ENCODE measurements at regions not wholly inside any gene's neighbourhood (a gene's known extent, or its start where the extent isn't known, plus 50 kb on each side); places are given as distances from the start of the nearest gene placed in this dataset.
"Not testable (repeated sequence)": the region's sequence is repeated elsewhere in the genome, so short reads cannot be mapped to it uniquely, and the experiment has no call there.

GRCh38 chr6:150486048-150486447, 113.6 kb upstream of the PLEKHG1 start:
- DNase-seq (ENCODE audit: low read depth in 1 of 2, low spot score in 1 of 2), result no peak
- in situ Hi-C loops (cut with HindIII; ENCODE audit: low pct_unique_long_range_greater_than_20kb, low sequenced_read_pairs), result no loop called here
- TF ChIP-seq JUND (IDR thresholded peaks at IDR 0.05; ENCODE audit: low read depth), result no peak

- TF ChIP-seq JUND (IDR thresholded peaks at IDR 0.05; ENCODE audit: low read depth), result no peak
- in situ Hi-C loops (cut with HindIII; ENCODE audit: low pct_unique_long_range_greater_than_20kb, low sequenced_read_pairs), result no loop called here
Measured at GRCh38 chr6:150490586-150490985, 109.1 kb upstream of the PLEKHG1 start.

GRCh38 chr6:150491131-150491810, 108.4 kb upstream of the PLEKHG1 start:
- in situ Hi-C loops (cut with HindIII; ENCODE audit: low pct_unique_long_range_greater_than_20kb, low sequenced_read_pairs), result no loop called here
- no peak for TF ChIP-seq JUND (IDR thresholded peaks at IDR 0.05; ENCODE audit: low read depth)
- DNase-seq (ENCODE audit: low read depth in 1 of 2, low spot score in 1 of 2), result no peak

More at GRCh38 chr6:150490586-150490985, 109.1 kb upstream of the PLEKHG1 start:
- peak in 1 of 2 experiments; percentile 23 for DNase-seq (ENCODE audit: low read depth in 1 of 2, low spot score in 1 of 2)

- no peak for TF ChIP-seq JUND (IDR thresholded peaks at IDR 0.05; ENCODE audit: low read depth)
- no peak for DNase-seq (ENCODE audit: low read depth in 1 of 2, low spot score in 1 of 2)
- in situ Hi-C loops (cut with HindIII; ENCODE audit: low pct_unique_long_range_greater_than_20kb, low sequenced_read_pairs), result no loop called here
Measured at GRCh38 chr6:150491811-150492172, 107.9 kb upstream of the PLEKHG1 start.

- in situ Hi-C loops (cut with HindIII; ENCODE audit: low pct_unique_long_range_greater_than_20kb, low sequenced_read_pairs), result no loop called here
- DNase-seq (ENCODE audit: low read depth in 1 of 2, low spot score in 1 of 2), result no peak
- no peak for TF ChIP-seq JUND (IDR thresholded peaks at IDR 0.05; ENCODE audit: low read depth)
Measured at GRCh38 chr6:150492507-150492906, 107.2 kb upstream of the PLEKHG1 start.

GRCh38 chr6:150492941-150493340, 106.7 kb upstream of the PLEKHG1 start:
- no peak for TF ChIP-seq JUND (IDR thresholded peaks at IDR 0.05; ENCODE audit: low read depth)
- in situ Hi-C loops (cut with HindIII; ENCODE audit: low pct_unique_long_range_greater_than_20kb, low sequenced_read_pairs), result no loop called here
- no peak for DNase-seq (ENCODE audit: low read depth in 1 of 2, low spot score in 1 of 2)

- DNase-seq (ENCODE audit: low read depth in 1 of 2, low spot score in 1 of 2); in situ Hi-C loops (cut with HindIII; ENCODE audit: low pct_unique_long_range_greater_than_20kb, low sequenced_read_pairs): not testable (repeated sequence)
Measured at GRCh38 chr6:150493552-150493951, 106.1 kb upstream of the PLEKHG1 start.

- in situ Hi-C loops (cut with HindIII; ENCODE audit: low pct_unique_long_range_greater_than_20kb, low sequenced_read_pairs), result no loop called here
- TF ChIP-seq JUND (IDR thresholded peaks at IDR 0.05; ENCODE audit: low read depth), result no peak
- no peak for DNase-seq (ENCODE audit: low read depth in 1 of 2, low spot score in 1 of 2)
Measured at GRCh38 chr6:150494241-150494640, 105.4 kb upstream of the PLEKHG1 start.

GRCh38 chr6:150495126-150495525, 104.6 kb upstream of the PLEKHG1 start:
- TF ChIP-seq JUND (IDR thresholded peaks at IDR 0.05; ENCODE audit: low read depth), result no peak
- no peak for DNase-seq (ENCODE audit: low read depth in 1 of 2, low spot score in 1 of 2)
- in situ Hi-C loops (cut with HindIII; ENCODE audit: low pct_unique_long_range_greater_than_20kb, low sequenced_read_pairs), result no loop called here

- no peak for DNase-seq (ENCODE audit: low read depth in 1 of 2, low spot score in 1 of 2)
- no peak for TF ChIP-seq JUND (IDR thresholded peaks at IDR 0.05; ENCODE audit: low read depth)
Measured at GRCh38 chr6:150496629-150497028, 103.1 kb upstream of the PLEKHG1 start.

GRCh38 chr6:150499882-150500312, 99.8 kb upstream of the PLEKHG1 start:
- in situ Hi-C loops (cut with HindIII; ENCODE audit: low pct_unique_long_range_greater_than_20kb, low sequenced_read_pairs), result no loop called here
- no peak for TF ChIP-seq JUND (IDR thresholded peaks at IDR 0.05; ENCODE audit: low read depth)
- no peak for DNase-seq (ENCODE audit: low read depth in 1 of 2, low spot score in 1 of 2)

More at GRCh38 chr6:150496629-150497028, 103.1 kb upstream of the PLEKHG1 start:
- in situ Hi-C loops (cut with HindIII; ENCODE audit: low pct_unique_long_range_greater_than_20kb, low sequenced_read_pairs), result no loop called here

- DNase-seq (ENCODE audit: low read depth in 1 of 2, low spot score in 1 of 2); in situ Hi-C loops (cut with HindIII; ENCODE audit: low pct_unique_long_range_greater_than_20kb, low sequenced_read_pairs): not testable (repeated sequence)
Measured at GRCh38 chr6:150500568-150500967, 99.1 kb upstream of the PLEKHG1 start.

GRCh38 chr6:150503041-150503440, 96.6 kb upstream of the PLEKHG1 start:
- DNase-seq (ENCODE audit: low read depth in 1 of 2, low spot score in 1 of 2), result no peak
- in situ Hi-C loops (cut with HindIII; ENCODE audit: low pct_unique_long_range_greater_than_20kb, low sequenced_read_pairs), result no loop called here
- no peak for TF ChIP-seq JUND (IDR thresholded peaks at IDR 0.05; ENCODE audit: low read depth)
